Spleen (tissue), 7 donors: ENCODE measurements at regions not wholly inside any gene's neighbourhood (a gene's known extent, or its start where the extent isn't known, plus 50 kb on each side); places are given as distances from the start of the nearest gene placed in this dataset.

ENCODE experiments used
- POLR2A ChIP-seq, 3 donors: fragments of 450-650 bp; IDR thresholded peaks; one replicate each; pipeline ENCODE4 v1.5.1; 2017; ENCODE audit warnings: antibody characterized with exemption in 3 of 3, mild to moderate bottlenecking in 1 of 3
- TF ChIP-seq, protein P1 (sequence below), 11 experiments: fragments of 200-600 bp in 7 of 11; fragments of 450-650 bp in 4 of 11; sonication (generic) in 4 of 11; IDR thresholded peaks in 8 of 11; conservative IDR thresholded peaks in 3 of 11; 1 replicate in 7 of 11; 2 replicates in 4 of 11; pipeline versions ENCODE4 v1.4.0 to v1.8.0; 2016 to 2021; ENCODE audit warnings: antibody characterized with exemption in 11 of 11, inconsistent platforms in 4 of 11, mild to moderate bottlenecking in 1 of 11
- donor health status: DM: no; HTN: no; CAD: no; lungs with moderate emphysema.
- donor health status: DM: no; HTN: no; CAD: no.
- donor health status: DM: no; HTN: no; CAD: no.

- TF ChIP-seq, protein P1, sequence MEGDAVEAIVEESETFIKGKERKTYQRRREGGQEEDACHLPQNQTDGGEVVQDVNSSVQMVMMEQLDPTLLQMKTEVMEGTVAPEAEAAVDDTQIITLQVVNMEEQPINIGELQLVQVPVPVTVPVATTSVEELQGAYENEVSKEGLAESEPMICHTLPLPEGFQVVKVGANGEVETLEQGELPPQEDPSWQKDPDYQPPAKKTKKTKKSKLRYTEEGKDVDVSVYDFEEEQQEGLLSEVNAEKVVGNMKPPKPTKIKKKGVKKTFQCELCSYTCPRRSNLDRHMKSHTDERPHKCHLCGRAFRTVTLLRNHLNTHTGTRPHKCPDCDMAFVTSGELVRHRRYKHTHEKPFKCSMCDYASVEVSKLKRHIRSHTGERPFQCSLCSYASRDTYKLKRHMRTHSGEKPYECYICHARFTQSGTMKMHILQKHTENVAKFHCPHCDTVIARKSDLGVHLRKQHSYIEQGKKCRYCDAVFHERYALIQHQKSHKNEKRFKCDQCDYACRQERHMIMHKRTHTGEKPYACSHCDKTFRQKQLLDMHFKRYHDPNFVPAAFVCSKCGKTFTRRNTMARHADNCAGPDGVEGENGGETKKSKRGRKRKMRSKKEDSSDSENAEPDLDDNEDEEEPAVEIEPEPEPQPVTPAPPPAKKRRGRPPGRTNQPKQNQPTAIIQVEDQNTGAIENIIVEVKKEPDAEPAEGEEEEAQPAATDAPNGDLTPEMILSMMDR (IDR thresholded peaks at IDR 0.05 in 8 of 11, conservative IDR thresholded peaks at IDR 0.05 in 3 of 11), result no peak
- no peak for TF ChIP-seq POLR2A (IDR thresholded peaks at IDR 0.05)
These were observed 200.3 kb upstream of the SEMA6D start for GRCh38 chr15:47516972-47517371.
